H1 (cell line): ENCODE measurements at regions not wholly inside any gene's neighbourhood (a gene's known extent, or its start where the extent isn't known, plus 50 kb on each side); places are given as distances from the start of the nearest gene placed in this dataset.

Source experiments
- EZH2 ChIP-seq: fragments of 200-600 bp; sonication (generic); IDR thresholded peaks from 2 replicates; pipeline ENCODE4 v1.7.1; 2012; ENCODE audit warnings: low read depth, mild to moderate bottlenecking, moderate library complexity, low read length, inconsistent platforms; ENCODE audit not compliant: severe bottlenecking
- HDAC2 ChIP-seq, 2 experiments: fragments of 300-600 bp in 1 of 2; sonication (generic) in 1 of 2; IDR thresholded peaks; 2 replicates each; pipeline ENCODE4 v1.6.1; 2011 to 2012; ENCODE audit warnings: low read depth in 2 of 2, low read length in 2 of 2, mild to moderate bottlenecking in 2 of 2, moderate library complexity in 2 of 2, borderline replicate concordance in 1 of 2, inconsistent platforms in 1 of 2
- KDM5A ChIP-seq: fragments of 200-600 bp; IDR thresholded peaks from 2 replicates; pipeline ENCODE4 v1.7.1; 2012; ENCODE audit warnings: mild to moderate bottlenecking, low read length, inconsistent platforms, mixed read lengths
- RBBP5 ChIP-seq: IDR thresholded peaks from 2 replicates; pipeline ENCODE4 v1.7.1; 2012; ENCODE audit warnings: low read depth, mild to moderate bottlenecking, inconsistent platforms, low read length, moderate library complexity, borderline replicate concordance
- RFX5 ChIP-seq: IDR thresholded peaks from 2 replicates; pipeline ENCODE4 v1.6.1; 2011; ENCODE audit warnings: low read depth, low read length, improper control_type of control experiment, borderline replicate concordance
- SAP30 ChIP-seq: fragments of 300-600 bp; sonication (generic); IDR thresholded peaks from 2 replicates; pipeline ENCODE4 v1.7.1; 2012; ENCODE audit warnings: low read length, moderate library complexity, mild to moderate bottlenecking, inconsistent platforms; ENCODE audit not compliant: insufficient read depth, insufficient replicate concordance
- SIX5 ChIP-seq: IDR thresholded peaks from 2 replicates; pipeline ENCODE4 v1.6.1; 2011; ENCODE audit warnings: mild to moderate bottlenecking, low read depth, low read length
- SP1 ChIP-seq: IDR thresholded peaks from 2 replicates; pipeline ENCODE4 v1.6.1; 2011; ENCODE audit warnings: low read depth, low read length
- TF ChIP-seq, protein P1 (sequence below): fragments of 300-600 bp; sonication (generic); IDR thresholded peaks from 2 replicates; pipeline ENCODE4 v1.7.1; 2012; ENCODE audit warnings: low read length, moderate library complexity, mild to moderate bottlenecking, inconsistent platforms; ENCODE audit not compliant: insufficient replicate concordance

DNA sequence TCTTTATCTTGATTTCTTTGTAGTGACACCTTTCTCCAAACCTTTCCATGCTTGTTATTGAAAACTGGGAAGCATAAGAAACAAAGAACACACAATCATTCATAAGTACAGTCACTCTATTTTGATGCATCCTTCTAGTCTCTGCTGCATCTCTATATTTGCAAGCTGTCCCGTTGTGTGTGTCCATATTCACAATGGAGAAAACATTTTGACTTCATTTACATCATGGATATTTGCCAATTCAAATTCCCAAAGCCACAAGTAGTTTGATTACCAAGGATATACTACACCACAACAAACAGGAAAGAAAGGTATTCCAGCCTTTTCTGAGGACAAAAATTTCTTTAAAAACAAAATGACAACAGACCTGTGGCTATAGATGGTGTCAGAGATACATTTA is 673.8 kb downstream of the STIM2 start (continued):
- TF ChIP-seq, protein P1, sequence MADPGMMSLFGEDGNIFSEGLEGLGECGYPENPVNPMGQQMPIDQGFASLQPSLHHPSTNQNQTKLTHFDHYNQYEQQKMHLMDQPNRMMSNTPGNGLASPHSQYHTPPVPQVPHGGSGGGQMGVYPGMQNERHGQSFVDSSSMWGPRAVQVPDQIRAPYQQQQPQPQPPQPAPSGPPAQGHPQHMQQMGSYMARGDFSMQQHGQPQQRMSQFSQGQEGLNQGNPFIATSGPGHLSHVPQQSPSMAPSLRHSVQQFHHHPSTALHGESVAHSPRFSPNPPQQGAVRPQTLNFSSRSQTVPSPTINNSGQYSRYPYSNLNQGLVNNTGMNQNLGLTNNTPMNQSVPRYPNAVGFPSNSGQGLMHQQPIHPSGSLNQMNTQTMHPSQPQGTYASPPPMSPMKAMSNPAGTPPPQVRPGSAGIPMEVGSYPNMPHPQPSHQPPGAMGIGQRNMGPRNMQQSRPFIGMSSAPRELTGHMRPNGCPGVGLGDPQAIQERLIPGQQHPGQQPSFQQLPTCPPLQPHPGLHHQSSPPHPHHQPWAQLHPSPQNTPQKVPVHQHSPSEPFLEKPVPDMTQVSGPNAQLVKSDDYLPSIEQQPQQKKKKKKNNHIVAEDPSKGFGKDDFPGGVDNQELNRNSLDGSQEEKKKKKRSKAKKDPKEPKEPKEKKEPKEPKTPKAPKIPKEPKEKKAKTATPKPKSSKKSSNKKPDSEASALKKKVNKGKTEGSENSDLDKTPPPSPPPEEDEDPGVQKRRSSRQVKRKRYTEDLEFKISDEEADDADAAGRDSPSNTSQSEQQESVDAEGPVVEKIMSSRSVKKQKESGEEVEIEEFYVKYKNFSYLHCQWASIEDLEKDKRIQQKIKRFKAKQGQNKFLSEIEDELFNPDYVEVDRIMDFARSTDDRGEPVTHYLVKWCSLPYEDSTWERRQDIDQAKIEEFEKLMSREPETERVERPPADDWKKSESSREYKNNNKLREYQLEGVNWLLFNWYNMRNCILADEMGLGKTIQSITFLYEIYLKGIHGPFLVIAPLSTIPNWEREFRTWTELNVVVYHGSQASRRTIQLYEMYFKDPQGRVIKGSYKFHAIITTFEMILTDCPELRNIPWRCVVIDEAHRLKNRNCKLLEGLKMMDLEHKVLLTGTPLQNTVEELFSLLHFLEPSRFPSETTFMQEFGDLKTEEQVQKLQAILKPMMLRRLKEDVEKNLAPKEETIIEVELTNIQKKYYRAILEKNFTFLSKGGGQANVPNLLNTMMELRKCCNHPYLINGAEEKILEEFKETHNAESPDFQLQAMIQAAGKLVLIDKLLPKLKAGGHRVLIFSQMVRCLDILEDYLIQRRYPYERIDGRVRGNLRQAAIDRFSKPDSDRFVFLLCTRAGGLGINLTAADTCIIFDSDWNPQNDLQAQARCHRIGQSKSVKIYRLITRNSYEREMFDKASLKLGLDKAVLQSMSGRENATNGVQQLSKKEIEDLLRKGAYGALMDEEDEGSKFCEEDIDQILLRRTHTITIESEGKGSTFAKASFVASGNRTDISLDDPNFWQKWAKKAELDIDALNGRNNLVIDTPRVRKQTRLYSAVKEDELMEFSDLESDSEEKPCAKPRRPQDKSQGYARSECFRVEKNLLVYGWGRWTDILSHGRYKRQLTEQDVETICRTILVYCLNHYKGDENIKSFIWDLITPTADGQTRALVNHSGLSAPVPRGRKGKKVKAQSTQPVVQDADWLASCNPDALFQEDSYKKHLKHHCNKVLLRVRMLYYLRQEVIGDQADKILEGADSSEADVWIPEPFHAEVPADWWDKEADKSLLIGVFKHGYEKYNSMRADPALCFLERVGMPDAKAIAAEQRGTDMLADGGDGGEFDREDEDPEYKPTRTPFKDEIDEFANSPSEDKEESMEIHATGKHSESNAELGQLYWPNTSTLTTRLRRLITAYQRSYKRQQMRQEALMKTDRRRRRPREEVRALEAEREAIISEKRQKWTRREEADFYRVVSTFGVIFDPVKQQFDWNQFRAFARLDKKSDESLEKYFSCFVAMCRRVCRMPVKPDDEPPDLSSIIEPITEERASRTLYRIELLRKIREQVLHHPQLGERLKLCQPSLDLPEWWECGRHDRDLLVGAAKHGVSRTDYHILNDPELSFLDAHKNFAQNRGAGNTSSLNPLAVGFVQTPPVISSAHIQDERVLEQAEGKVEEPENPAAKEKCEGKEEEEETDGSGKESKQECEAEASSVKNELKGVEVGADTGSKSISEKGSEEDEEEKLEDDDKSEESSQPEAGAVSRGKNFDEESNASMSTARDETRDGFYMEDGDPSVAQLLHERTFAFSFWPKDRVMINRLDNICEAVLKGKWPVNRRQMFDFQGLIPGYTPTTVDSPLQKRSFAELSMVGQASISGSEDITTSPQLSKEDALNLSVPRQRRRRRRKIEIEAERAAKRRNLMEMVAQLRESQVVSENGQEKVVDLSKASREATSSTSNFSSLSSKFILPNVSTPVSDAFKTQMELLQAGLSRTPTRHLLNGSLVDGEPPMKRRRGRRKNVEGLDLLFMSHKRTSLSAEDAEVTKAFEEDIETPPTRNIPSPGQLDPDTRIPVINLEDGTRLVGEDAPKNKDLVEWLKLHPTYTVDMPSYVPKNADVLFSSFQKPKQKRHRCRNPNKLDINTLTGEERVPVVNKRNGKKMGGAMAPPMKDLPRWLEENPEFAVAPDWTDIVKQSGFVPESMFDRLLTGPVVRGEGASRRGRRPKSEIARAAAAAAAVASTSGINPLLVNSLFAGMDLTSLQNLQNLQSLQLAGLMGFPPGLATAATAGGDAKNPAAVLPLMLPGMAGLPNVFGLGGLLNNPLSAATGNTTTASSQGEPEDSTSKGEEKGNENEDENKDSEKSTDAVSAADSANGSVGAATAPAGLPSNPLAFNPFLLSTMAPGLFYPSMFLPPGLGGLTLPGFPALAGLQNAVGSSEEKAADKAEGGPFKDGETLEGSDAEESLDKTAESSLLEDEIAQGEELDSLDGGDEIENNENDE, result no peak
- no peak for TF ChIP-seq RBBP5
- no peak for TF ChIP-seq KDM5A
- no peak for TF ChIP-seq RFX5
- TF ChIP-seq HDAC2 (IDR thresholded peaks at IDR 0.05; ENCODE audit: borderline replicate concordance in 1 of 2, low read depth in 2 of 2, low read length in 2 of 2), result no peak
- no peak for TF ChIP-seq SP1
- TF ChIP-seq EZH2, result no peak
- TF ChIP-seq SIX5, result no peak
- no peak for TF ChIP-seq SAP30
